Ishikawa (cell line): ENCODE measurements at regions not wholly inside any gene's neighbourhood (a gene's known extent, or its start where the extent isn't known, plus 50 kb on each side); places are given as distances from the start of the nearest gene placed in this dataset.

Experiments
- CEBPB ChIP-seq: IDR thresholded peaks from 2 replicates; pipeline ENCODE4 v1.6.1; 2012
- CREB1 ChIP-seq: IDR thresholded peaks from 2 replicates; pipeline ENCODE4 v1.6.1; 2012; ENCODE audit warnings: low read depth
- RAD21 ChIP-seq: IDR thresholded peaks from 2 replicates; pipeline ENCODE4 v1.6.1; 2012; ENCODE audit warnings: low read depth
- TAF1 ChIP-seq: IDR thresholded peaks from 2 replicates; pipeline ENCODE4 v1.6.1; 2012; ENCODE audit warnings: low read depth, mild to moderate bottlenecking
- TCF12 ChIP-seq: IDR thresholded peaks from 2 replicates; pipeline ENCODE4 v1.6.1; 2012; ENCODE audit warnings: low read depth
- ZBTB7A ChIP-seq: IDR thresholded peaks from 2 replicates; pipeline ENCODE4 v1.6.1; 2012; ENCODE audit warnings: low read depth
- TF ChIP-seq, protein P1 (sequence below): IDR thresholded peaks from 2 replicates; pipeline ENCODE4 v1.6.1; 2012; ENCODE audit warnings: low read depth, mild to moderate bottlenecking
- TF ChIP-seq, protein P2 (sequence below): IDR thresholded peaks from 2 replicates; pipeline ENCODE4 v1.6.1; 2012

DNA sequence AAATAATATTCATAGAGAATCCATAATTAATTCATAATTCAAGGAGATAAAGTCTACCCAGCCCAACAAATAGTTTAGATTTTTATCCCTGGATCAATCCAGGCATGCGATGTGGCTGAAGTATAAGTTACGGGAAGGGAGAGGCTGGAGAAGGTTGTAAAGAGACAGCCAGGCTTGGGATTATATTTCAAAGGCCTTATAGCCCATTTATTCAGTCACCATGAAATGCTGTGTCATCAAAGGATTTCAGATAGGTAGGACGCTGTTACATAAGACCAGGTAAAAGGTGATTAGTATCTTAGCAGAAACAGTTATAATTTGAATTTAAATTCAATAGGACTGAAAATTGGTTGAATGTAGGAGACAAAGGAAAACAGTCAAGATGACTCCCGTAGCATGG is 73.0 kb upstream of the NFKB1 start:
- TF ChIP-seq CEBPB = no peak
- TF ChIP-seq, protein P1, sequence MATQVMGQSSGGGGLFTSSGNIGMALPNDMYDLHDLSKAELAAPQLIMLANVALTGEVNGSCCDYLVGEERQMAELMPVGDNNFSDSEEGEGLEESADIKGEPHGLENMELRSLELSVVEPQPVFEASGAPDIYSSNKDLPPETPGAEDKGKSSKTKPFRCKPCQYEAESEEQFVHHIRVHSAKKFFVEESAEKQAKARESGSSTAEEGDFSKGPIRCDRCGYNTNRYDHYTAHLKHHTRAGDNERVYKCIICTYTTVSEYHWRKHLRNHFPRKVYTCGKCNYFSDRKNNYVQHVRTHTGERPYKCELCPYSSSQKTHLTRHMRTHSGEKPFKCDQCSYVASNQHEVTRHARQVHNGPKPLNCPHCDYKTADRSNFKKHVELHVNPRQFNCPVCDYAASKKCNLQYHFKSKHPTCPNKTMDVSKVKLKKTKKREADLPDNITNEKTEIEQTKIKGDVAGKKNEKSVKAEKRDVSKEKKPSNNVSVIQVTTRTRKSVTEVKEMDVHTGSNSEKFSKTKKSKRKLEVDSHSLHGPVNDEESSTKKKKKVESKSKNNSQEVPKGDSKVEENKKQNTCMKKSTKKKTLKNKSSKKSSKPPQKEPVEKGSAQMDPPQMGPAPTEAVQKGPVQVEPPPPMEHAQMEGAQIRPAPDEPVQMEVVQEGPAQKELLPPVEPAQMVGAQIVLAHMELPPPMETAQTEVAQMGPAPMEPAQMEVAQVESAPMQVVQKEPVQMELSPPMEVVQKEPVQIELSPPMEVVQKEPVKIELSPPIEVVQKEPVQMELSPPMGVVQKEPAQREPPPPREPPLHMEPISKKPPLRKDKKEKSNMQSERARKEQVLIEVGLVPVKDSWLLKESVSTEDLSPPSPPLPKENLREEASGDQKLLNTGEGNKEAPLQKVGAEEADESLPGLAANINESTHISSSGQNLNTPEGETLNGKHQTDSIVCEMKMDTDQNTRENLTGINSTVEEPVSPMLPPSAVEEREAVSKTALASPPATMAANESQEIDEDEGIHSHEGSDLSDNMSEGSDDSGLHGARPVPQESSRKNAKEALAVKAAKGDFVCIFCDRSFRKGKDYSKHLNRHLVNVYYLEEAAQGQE = no peak
- no peak for TF ChIP-seq ZBTB7A
- no peak for TF ChIP-seq CREB1
- no peak for TF ChIP-seq TAF1
- no peak for TF ChIP-seq RAD21
- no peak for TF ChIP-seq TCF12
- TF ChIP-seq, protein P2, sequence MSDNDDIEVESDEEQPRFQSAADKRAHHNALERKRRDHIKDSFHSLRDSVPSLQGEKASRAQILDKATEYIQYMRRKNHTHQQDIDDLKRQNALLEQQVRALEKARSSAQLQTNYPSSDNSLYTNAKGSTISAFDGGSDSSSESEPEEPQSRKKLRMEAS = no peak
